GM12875 (cell line): ENCODE measurements at regions not wholly inside any gene's neighbourhood (a gene's known extent, or its start where the extent isn't known, plus 50 kb on each side); places are given as distances from the start of the nearest gene placed in this dataset.

Experiments used
- H3K4me3 ChIP-seq: one replicate; pipeline ENCODE4 v1.5.1; 2011; ENCODE audit warnings: low read depth, low read length, control low read depth
- CTCF ChIP-seq: IDR thresholded peaks from 2 replicates; pipeline ENCODE4 v1.5.1; 2011; ENCODE audit warnings: low read depth, mild to moderate bottlenecking, control low read depth, inconsistent platforms, low read length, moderate library complexity, borderline replicate concordance; ENCODE audit not compliant: insufficient read depth

- H3K4me3 ChIP-seq = no peak overlapping the region
- TF ChIP-seq CTCF = no peak
Measured at GRCh38 chr16:5815570-5816237, 718.1 kb upstream of the EEF2KMT start.

GRCh38 chr16:5801396-5801795 lies 703.8 kb upstream of the EEF2KMT start:
- TF ChIP-seq CTCF = no peak
- H3K4me3 ChIP-seq = no peak overlapping the region

DNA sequence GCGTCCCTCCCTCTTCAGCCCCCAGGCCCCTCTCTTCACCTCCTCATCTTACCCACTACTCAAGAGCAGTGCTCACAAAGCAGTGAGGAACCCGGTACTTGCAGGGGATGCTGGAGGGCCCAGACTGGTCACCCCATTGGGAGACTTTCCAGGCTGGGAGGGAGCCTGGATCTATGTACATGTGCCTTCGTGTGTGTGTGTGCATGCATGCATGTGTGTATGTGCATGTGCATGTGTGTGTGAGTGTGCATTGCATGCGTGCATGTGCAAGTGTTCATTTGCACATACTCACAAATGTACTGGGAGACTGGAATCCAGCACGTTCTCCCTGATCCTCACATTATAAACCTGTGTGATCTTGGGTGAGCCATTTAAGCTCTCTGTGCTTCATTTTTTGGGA lies 696.0 kb upstream of the EEF2KMT start:
- no peak overlapping the region for H3K4me3 ChIP-seq
- no peak for TF ChIP-seq CTCF

GRCh38 chr16:5791011-5791657 lies 693.5 kb upstream of the EEF2KMT start:
- no peak overlapping the region for H3K4me3 ChIP-seq
- TF ChIP-seq CTCF = no peak

DNA sequence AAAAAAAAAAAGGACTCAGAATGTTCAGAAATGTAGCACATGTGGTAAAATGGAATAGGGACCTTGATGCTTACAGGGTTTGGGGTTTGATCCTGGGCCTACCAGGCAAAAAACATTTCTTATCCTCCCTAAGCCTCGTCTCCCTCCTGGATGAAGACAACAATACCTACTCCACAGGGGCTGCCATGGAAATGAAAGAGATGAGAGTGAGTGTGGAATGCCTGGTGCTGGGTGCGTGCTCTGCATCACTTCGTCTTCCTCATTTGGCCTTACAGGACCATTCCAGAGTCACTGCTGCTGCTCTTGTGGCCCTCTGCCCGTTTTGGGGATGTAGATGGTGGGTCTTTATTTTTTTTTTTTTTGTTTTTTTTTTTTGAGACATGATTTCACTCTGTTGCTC lies 692.9 kb upstream of the EEF2KMT start:
- no peak for TF ChIP-seq CTCF
- H3K4me3 ChIP-seq = no peak overlapping the region

DNA sequence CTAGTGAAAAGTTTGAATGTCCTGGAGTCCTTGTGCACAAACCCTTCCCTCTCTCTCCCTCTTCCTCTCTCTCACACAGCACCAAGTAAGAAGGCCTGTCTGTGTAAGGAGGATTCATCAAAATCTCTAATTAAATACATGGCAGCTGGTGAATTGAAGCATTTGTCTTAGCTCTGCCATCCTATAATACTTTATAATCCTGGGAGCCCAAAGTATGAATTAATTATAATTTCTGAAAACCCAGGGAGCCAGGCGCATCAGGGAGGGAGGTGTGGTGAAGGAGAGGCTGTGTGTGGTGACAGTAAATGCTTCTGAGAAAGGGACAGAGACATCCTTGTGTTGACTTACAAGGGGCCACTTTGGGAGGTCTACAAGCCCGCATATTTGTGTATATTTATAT lies 691.4 kb upstream of the EEF2KMT start:
- no peak overlapping the region for H3K4me3 ChIP-seq
- no peak for TF ChIP-seq CTCF

DNA sequence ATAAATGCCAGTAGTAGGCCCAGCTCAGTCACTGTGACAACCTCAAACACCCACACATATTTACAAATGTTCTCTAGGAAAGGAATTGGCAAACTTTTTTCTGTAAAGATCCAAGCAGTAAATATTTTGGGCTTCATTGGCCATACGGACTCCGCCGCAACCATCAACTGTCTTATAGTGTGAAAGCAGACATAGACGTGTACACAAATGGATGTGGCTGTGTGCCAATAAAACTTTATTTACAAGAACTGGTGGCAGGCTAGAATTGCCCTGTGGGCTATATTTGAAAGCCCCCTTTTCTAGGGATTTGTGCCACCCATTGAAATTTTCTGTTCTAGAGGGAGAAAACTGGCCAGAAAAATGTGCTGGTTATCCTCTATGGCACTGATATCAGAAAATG lies 683.8 kb upstream of the EEF2KMT start:
- no peak for TF ChIP-seq CTCF
- H3K4me3 ChIP-seq = no peak overlapping the region
